HCT116 (cell line): ENCODE measurements at regions not wholly inside any gene's neighbourhood (a gene's known extent, or its start where the extent isn't known, plus 50 kb on each side); places are given as distances from the start of the nearest gene placed in this dataset.

ENCODE experiments used
- ATAC-seq: fragments of 200-7000 bp; cut with Tn5 transposase; 2 replicates; pipeline ENCODE4 v1.9.1; 2020; ENCODE audit warnings: mild to moderate bottlenecking, moderate library complexity
- BruUV-seq: library from RNA; stranded (reverse); fragments of 400-500 nt; replicated peaks from 2 replicates; lab custom pipeline; 2021; lab: Mats Ljungman, UMichigan
- CTCF ChIA-PET: fragments of 300-600 bp; sonication (Branson Sonifier 250); formaldehyde crosslinking; loops from one replicate; lab custom pipeline; 2021; ENCODE audit warnings: antibody characterized with exemption; lab: Charles Lee
- POLR2A ChIA-PET: fragments of 300-600, 350-600 bp; sonication (Branson Sonifier 250); formaldehyde crosslinking; loops from one replicate; lab custom pipeline; 2021; ENCODE audit warnings: antibody characterized with exemption; lab: Charles Lee
- RAD21 ChIA-PET, 2 experiments: fragments of 300-600 bp; sonication (Branson Sonifier 250); formaldehyde crosslinking; loops; one replicate each; lab custom pipeline; 2023; ENCODE audit warnings: low total read pairs in 2 of 2; ENCODE audit not compliant: uncharacterized antibody in 2 of 2, unreplicated experiment in 2 of 2, low non-redundant PET in 1 of 2; lab: Charles Lee
- DNase-seq: peaks from one replicate; pipeline ENCODE4 v3.0.0-alpha.2; 2010; ENCODE audit warnings: low read depth, low spot score
- H2AFZ ChIP-seq: fragments of 200-600 bp; shearing (Covaris generic), sonication (generic); 2 replicates; pipeline ENCODE4 v1.6.1; 2017; ENCODE audit warnings: low read depth, mixed run types, mixed read lengths, antibody characterized with exemption, low read length; ENCODE audit not compliant: poor library complexity, severe bottlenecking
- H3K27ac ChIP-seq: 2 replicates; pipeline ENCODE4 v1.5.1; 2012; ENCODE audit warnings: low read depth, low read length
- H3K27me3 ChIP-seq: fragments of 200-600 bp; sonication (generic); 2 replicates; pipeline ENCODE4 v1.6.1; 2016; ENCODE audit warnings: mixed run types, low read length, mixed read lengths; ENCODE audit not compliant: insufficient read depth
- H3K36me3 ChIP-seq, 2 experiments: fragments of 200-500 bp in 1 of 2; fragments of 200-600 bp in 1 of 2; sonication (Bioruptor generic) in 1 of 2; sonication (generic) in 1 of 2; 2 replicates each; pipeline versions ENCODE4 v1.5.1 to v1.6.1; 2014 to 2016; ENCODE audit warnings: low read length in 2 of 2, inconsistent platforms in 1 of 2, mixed read lengths in 1 of 2, mixed run types in 1 of 2; ENCODE audit not compliant: insufficient read depth in 2 of 2, control insufficient read depth in 1 of 2
- H3K4me1 ChIP-seq, 2 experiments: fragments of 200-600 bp in 1 of 2; sonication (generic) in 1 of 2; 2 replicates each; pipeline versions ENCODE4 v1.5.1 to v1.6.1; 2012 to 2017; ENCODE audit warnings: low read length in 2 of 2, inconsistent platforms in 1 of 2, mild to moderate bottlenecking in 1 of 2, mixed read lengths in 1 of 2, mixed run types in 1 of 2, moderate library complexity in 1 of 2; ENCODE audit not compliant: insufficient read depth in 2 of 2, control insufficient read depth in 1 of 2
- H3K4me2 ChIP-seq: fragments of 200-600 bp; sonication (generic); 2 replicates; pipeline ENCODE4 v1.6.1; 2017; ENCODE audit warnings: mixed run types, low read length, mixed read lengths
- H3K4me3 ChIP-seq, 2 experiments: fragments of 200-600 bp in 1 of 2; sonication (generic) in 1 of 2; replicated peaks in 1 of 2; 2 replicates each; pipeline ENCODE4 v1.5.1; 2011 to 2016; ENCODE audit warnings: low read length in 2 of 2, control low read depth in 1 of 2, low read depth in 1 of 2, mild to moderate bottlenecking in 1 of 2, mixed read lengths in 1 of 2, mixed run types in 1 of 2
- H3K79me2 ChIP-seq: fragments of 200-600 bp; sonication (generic); 2 replicates; pipeline ENCODE4 v1.6.1; 2017; ENCODE audit warnings: mild to moderate bottlenecking, mixed run types, low read length, moderate library complexity, mixed read lengths; ENCODE audit not compliant: insufficient read depth
- H3K9ac ChIP-seq: fragments of 200-600 bp; sonication (generic); 2 replicates; pipeline ENCODE4 v1.6.1; 2016; ENCODE audit warnings: low read length, mixed read lengths
- H3K9me2 ChIP-seq: fragments of 200-600 bp; sonication (generic), shearing (Covaris generic); 2 replicates; pipeline ENCODE4 v1.6.1; 2017; ENCODE audit warnings: mixed run types, mild to moderate bottlenecking, moderate library complexity; ENCODE audit not compliant: insufficient read depth
- H3K9me3 ChIP-seq, 2 experiments: fragments of 200-500 bp in 1 of 2; fragments of 200-600 bp in 1 of 2; sonication (Bioruptor generic) in 1 of 2; sonication (generic) in 1 of 2; 2 replicates each; pipeline ENCODE4 v1.6.1; 2014 to 2017; ENCODE audit warnings: low read length in 2 of 2, mixed read lengths in 2 of 2, inconsistent platforms in 1 of 2, low read depth in 1 of 2, mild to moderate bottlenecking in 1 of 2, mixed run types in 1 of 2, moderate library complexity in 1 of 2; ENCODE audit not compliant: control insufficient read depth in 1 of 2, insufficient read depth in 1 of 2
- H4K20me1 ChIP-seq: fragments of 200-600 bp; sonication (generic), shearing (Covaris generic); 2 replicates; pipeline ENCODE4 v1.6.1; 2017; ENCODE audit warnings: mixed run types, mild to moderate bottlenecking, moderate library complexity; ENCODE audit not compliant: insufficient read depth
- CBX3 ChIP-seq: IDR thresholded peaks from 2 replicates; pipeline ENCODE4 v1.6.1; 2012; ENCODE audit warnings: low read depth
- CEBPB ChIP-seq: IDR thresholded peaks from 2 replicates; pipeline ENCODE4 v1.6.1; 2012; ENCODE audit warnings: low read depth
- CTCF ChIP-seq, 3 experiments: fragments of 200-600 bp in 1 of 3; sonication (generic) in 1 of 3; IDR thresholded peaks in 2 of 3; conservative IDR thresholded peaks in 1 of 3; 2 replicates each; pipeline ENCODE4 v1.5.1; 2012 to 2017; ENCODE audit warnings: low read depth in 2 of 3, low read length in 2 of 3, antibody characterized with exemption in 1 of 3, borderline replicate concordance in 1 of 3, control low read depth in 1 of 3, mild to moderate bottlenecking in 1 of 3, mixed read lengths in 1 of 3, mixed run types in 1 of 3, moderate library complexity in 1 of 3; ENCODE audit not compliant: insufficient read depth in 1 of 3
- ELF1 ChIP-seq: IDR thresholded peaks from 2 replicates; pipeline ENCODE4 v1.6.1; 2012; ENCODE audit warnings: low read depth, borderline replicate concordance
- EZH2 ChIP-seq: fragments of 200-600 bp; sonication (generic); IDR thresholded peaks from 2 replicates; pipeline ENCODE4 v1.6.1; 2017; ENCODE audit warnings: antibody characterized with exemption, mixed run types
- FOSL1 ChIP-seq: IDR thresholded peaks from 2 replicates; pipeline ENCODE4 v1.6.1; 2012; ENCODE audit warnings: low read depth
- MAX ChIP-seq: IDR thresholded peaks from 2 replicates; pipeline ENCODE4 v1.6.1; 2012
- POLR2A ChIP-seq: IDR thresholded peaks from 2 replicates; pipeline ENCODE4 v1.7.0; 2011; ENCODE audit warnings: borderline replicate concordance; ENCODE audit not compliant: insufficient read depth, insufficient read length; ENCODE audit errors: extremely low read depth
- RAD21 ChIP-seq: IDR thresholded peaks from 2 replicates; pipeline ENCODE4 v1.6.1; 2012; ENCODE audit warnings: low read depth, mild to moderate bottlenecking
- REST ChIP-seq: IDR thresholded peaks from 2 replicates; pipeline ENCODE4 v1.6.1; 2012; ENCODE audit warnings: low read depth
- SIN3A ChIP-seq: IDR thresholded peaks from 2 replicates; pipeline ENCODE4 v1.6.1; 2012; ENCODE audit warnings: low read depth
- SP1 ChIP-seq: IDR thresholded peaks from 2 replicates; pipeline ENCODE4 v1.6.1; 2012; ENCODE audit warnings: low read depth
- SRF ChIP-seq: IDR thresholded peaks from 2 replicates; pipeline ENCODE4 v1.6.1; 2012; ENCODE audit warnings: low read depth
- YY1 ChIP-seq: IDR thresholded peaks from 2 replicates; pipeline ENCODE4 v1.6.1; 2011; ENCODE audit warnings: low read length, low read depth, moderate library complexity, mild to moderate bottlenecking; ENCODE audit not compliant: insufficient replicate concordance; ENCODE audit errors: extremely low read depth
- ZBTB33 ChIP-seq: IDR thresholded peaks from 2 replicates; pipeline ENCODE4 v1.6.1; 2011; ENCODE audit warnings: mild to moderate bottlenecking, low read length, moderate library complexity; ENCODE audit not compliant: insufficient replicate concordance; ENCODE audit errors: extremely low read depth
- ZNF274 ChIP-seq: fragments of 200-500 bp; sonication (Bioruptor generic); IDR thresholded peaks from 2 replicates; pipeline ENCODE4 v1.6.1; 2014; ENCODE audit warnings: mild to moderate bottlenecking, low read depth, low read length, inconsistent platforms
- intact Hi-C: fragments of 100-400 bp; cut with micrococcal nuclease; formaldehyde crosslinking; loops from 2 replicates; pipeline ENCODE4 v1.10.0; 2022

- no TSS peak for BruUV-seq
- H3K4me1 ChIP-seq: no peaks in the 10 kb centered on the region
- H3K27me3 ChIP-seq: peaks cover 12% of the 10 kb centered on the region; the same call in 1 of the 2 replicates
- POLR2A ChIA-PET: no interaction called here
- H4K20me1 ChIP-seq: no peaks in the 10 kb centered on the region
- H2AFZ ChIP-seq: no peak overlapping the region
- no peak overlapping the region for H3K9ac ChIP-seq
- no peak overlapping the region for H3K27ac ChIP-seq
- no peaks in the 10 kb centered on the region for H3K36me3 ChIP-seq
- H3K4me2 ChIP-seq: no peak overlapping the region
- intact Hi-C loops: no loop called here
- no peak for ATAC-seq
- H3K79me2 ChIP-seq: no peaks in the 10 kb centered on the region
- CTCF ChIA-PET: interaction anchor here (1.0 to 1.5 kb wide), 2 partner anchors 65 to 88 kb away, joined by 5 read pairs; no protein-coding TSS in a partner anchor
- RAD21 ChIA-PET: no interaction called here
- no peak overlapping the region for H3K4me3 ChIP-seq
- no peak for DNase-seq
- H3K9me3 ChIP-seq: no peaks in the 10 kb centered on the region
- no peaks in the 10 kb centered on the region for H3K9me2 ChIP-seq
- TF ChIP-seq RAD21 (no peak), FOSL1 (no peak), SRF (no peak), CBX3 (no peak), CEBPB (no peak), CTCF (IDR thresholded peaks at IDR 0.05 in 2 of 3, conservative IDR thresholded peaks at IDR 0.05 in 1 of 3; ENCODE audit: borderline replicate concordance in 1 of 3, insufficient read depth in 1 of 3, low read depth in 2 of 3, low read length in 2 of 3) (no peak), SIN3A (no peak), SP1 (no peak), POLR2A (no peak), YY1 (no peak), MAX (no peak), ELF1 (no peak), REST (no peak), ZBTB33 (no peak), EZH2 (no peak), ZNF274 (no peak)
Observed at GRCh38 chr14:99327458-99328250, 55.7 kb upstream of the BCL11B start.
